ENCODE measurements at regions not wholly inside any gene's neighbourhood (a gene's known extent, or its start where the extent isn't known, plus 50 kb on each side); places are given as distances from the start of the nearest gene placed in this dataset.
A peak's percentile ranks its signal among the peaks of the same experiment; 100 is the strongest.
"Not testable (repeated sequence)": the region's sequence is repeated elsewhere in the genome, so short reads cannot be mapped to it uniquely, and the experiment has no call there.

- FAIRE-seq = no peak
- DNase-seq (ENCODE audit: insufficient read length, low spot score) = no peak
Observed at GRCh38 chr12:124213666-124214347, 81.1 kb upstream of the RFLNA start.

- DNase-seq (ENCODE audit: insufficient read length, low spot score) = no peak
- FAIRE-seq = no peak
Observed at GRCh38 chr12:124214574-124214973, 80.3 kb upstream of the RFLNA start.

GRCh38 chr12:124216966-124217365, 77.9 kb upstream of the RFLNA start:
- FAIRE-seq = no peak
- no peak for DNase-seq (ENCODE audit: insufficient read length, low spot score)

- no peak for DNase-seq (ENCODE audit: insufficient read length, low spot score)
- FAIRE-seq = no peak
Observed at GRCh38 chr12:124217508-124218242, 77.2 kb upstream of the RFLNA start.

- no peak for FAIRE-seq
- no peak for DNase-seq (ENCODE audit: insufficient read length, low spot score)
Observed at GRCh38 chr12:124218243-124218560, 76.7 kb upstream of the RFLNA start.

- DNase-seq (ENCODE audit: insufficient read length, low spot score); FAIRE-seq: not testable (repeated sequence)
Observed at GRCh38 chr12:124218650-124219049, 76.2 kb upstream of the RFLNA start.

- DNase-seq (ENCODE audit: insufficient read length, low spot score) (no peak), FAIRE-seq (no peak)
Observed at GRCh38 chr12:124222368-124223245, 72.3 kb upstream of the RFLNA start.

GRCh38 chr12:124223733-124224138, 71.2 kb upstream of the RFLNA start:
- DNase-seq (ENCODE audit: insufficient read length, low spot score) = not testable (repeated sequence)
- FAIRE-seq = peak; percentile 9

GRCh38 chr12:124224535-124225110, 70.3 kb upstream of the RFLNA start:
- no peak for DNase-seq (ENCODE audit: insufficient read length, low spot score)
- FAIRE-seq = no peak

- no peak for DNase-seq (ENCODE audit: insufficient read length, low spot score)
- no peak for FAIRE-seq
Observed at GRCh38 chr12:124225730-124226129, 69.2 kb upstream of the RFLNA start.

- DNase-seq (ENCODE audit: insufficient read length, low spot score) (no peak), FAIRE-seq (no peak)
Observed at GRCh38 chr12:124227951-124228711, 66.8 kb upstream of the RFLNA start.

- no peak for DNase-seq (ENCODE audit: insufficient read length, low spot score)
- no peak for FAIRE-seq
Observed at GRCh38 chr12:124229520-124229919, 65.4 kb upstream of the RFLNA start.

GRCh38 chr12:124230117-124230757, 64.7 kb upstream of the RFLNA start:
- DNase-seq (ENCODE audit: insufficient read length, low spot score) = no peak
- FAIRE-seq = no peak

- no peak for FAIRE-seq
- no peak for DNase-seq (ENCODE audit: insufficient read length, low spot score)
Observed at GRCh38 chr12:124230789-124231188, 64.1 kb upstream of the RFLNA start.

GRCh38 chr12:124231980-124232653, 62.8 kb upstream of the RFLNA start:
- FAIRE-seq = peak; percentile 57

GRCh38 chr12:124232654-124232987, 62.3 kb upstream of the RFLNA start:
- DNase-seq (ENCODE audit: insufficient read length, low spot score) (no peak), FAIRE-seq (no peak)

More at GRCh38 chr12:124231980-124232653, 62.8 kb upstream of the RFLNA start:
- DNase-seq (ENCODE audit: insufficient read length, low spot score) = no peak

GRCh38 chr12:124233041-124233796, 61.7 kb upstream of the RFLNA start:
- peak; percentile 80 for FAIRE-seq
- DNase-seq (ENCODE audit: insufficient read length, low spot score) = peak; percentile 76

GRCh38 chr12:124233846-124234640, 60.9 kb upstream of the RFLNA start:
- DNase-seq (ENCODE audit: insufficient read length, low spot score) (no peak), FAIRE-seq (no peak)
